Neural progenitor cell (in vitro differentiated cells): ENCODE measurements at regions not wholly inside any gene's neighbourhood (a gene's known extent, or its start where the extent isn't known, plus 50 kb on each side); places are given as distances from the start of the nearest gene placed in this dataset.

ENCODE experiments used
- CTCF ChIP-seq: fragments of 200-600 bp; sonication (generic); IDR thresholded peaks from 2 replicates; pipeline ENCODE4 v1.5.1; 2017; ENCODE audit warnings: antibody characterized with exemption, mild to moderate bottlenecking
- EZH2 ChIP-seq: fragments of 200-600 bp; sonication (generic); IDR thresholded peaks from 2 replicates; pipeline ENCODE4 v1.6.1; 2017; ENCODE audit warnings: antibody characterized with exemption, mild to moderate bottlenecking, moderate library complexity
- EZH2phosphoT487 ChIP-seq: fragments of 200-600 bp; sonication (generic); IDR thresholded peaks from 2 replicates; pipeline ENCODE4 v1.6.1; 2017; ENCODE audit warnings: antibody characterized with exemption

- no peak for TF ChIP-seq EZH2
- no peak for TF ChIP-seq CTCF
- no peak for TF ChIP-seq EZH2phosphoT487
Measured at GRCh38 chrX:69073721-69074120, 91.5 kb downstream of the PJA1 start.
